OCI-LY1 (cell line): ENCODE measurements at regions not wholly inside any gene's neighbourhood (a gene's known extent, or its start where the extent isn't known, plus 50 kb on each side); places are given as distances from the start of the nearest gene placed in this dataset.

ENCODE experiments used
- H2AFZ ChIP-seq: fragments of 200-600 bp; sonication (generic), shearing (Covaris generic); 2 replicates; pipeline ENCODE4 v1.6.0; 2014; ENCODE audit warnings: antibody characterized with exemption, mild to moderate bottlenecking, low read length
- H3F3A ChIP-seq: fragments of 200-600 bp; sonication (generic), shearing (Covaris generic); 2 replicates; pipeline ENCODE4 v1.6.0; 2014; ENCODE audit warnings: mild to moderate bottlenecking, antibody characterized with exemption, low read length, moderate library complexity; ENCODE audit not compliant: insufficient read depth
- H3K27ac ChIP-seq: fragments of 200-600 bp; sonication (generic); 2 replicates; pipeline ENCODE4 v1.5.1; 2014; ENCODE audit warnings: low read length, mixed run types, mild to moderate bottlenecking, low read depth; ENCODE audit not compliant: poor library complexity, severe bottlenecking
- H3K27me3 ChIP-seq: fragments of 200-600 bp; sonication (generic); 2 replicates; pipeline ENCODE4 v1.6.0; 2014; ENCODE audit warnings: antibody characterized with exemption, mild to moderate bottlenecking, low read length, moderate library complexity; ENCODE audit not compliant: insufficient read depth
- H3K36me3 ChIP-seq: fragments of 200-600 bp; sonication (generic); 2 replicates; pipeline ENCODE4 v1.6.1; 2014; ENCODE audit warnings: mild to moderate bottlenecking, antibody characterized with exemption, low read length, moderate library complexity, mixed read lengths; ENCODE audit not compliant: insufficient read depth
- H3K4me1 ChIP-seq: fragments of 200-600 bp; sonication (generic); 2 replicates; pipeline ENCODE4 v1.5.1; 2014; ENCODE audit warnings: mild to moderate bottlenecking, low read length, moderate library complexity; ENCODE audit not compliant: insufficient read depth, severe bottlenecking
- H3K4me2 ChIP-seq: fragments of 200-600 bp; sonication (generic), shearing (Covaris generic); 2 replicates; pipeline ENCODE4 v1.6.1; 2014; ENCODE audit warnings: low read length
- H3K4me3 ChIP-seq: fragments of 200-600 bp; sonication (generic); 2 replicates; pipeline ENCODE4 v1.5.1; 2014; ENCODE audit warnings: low read length, low read depth, mild to moderate bottlenecking, mixed read lengths; ENCODE audit not compliant: poor library complexity, severe bottlenecking
- H3K79me2 ChIP-seq: fragments of 200-600 bp; shearing (Covaris generic); 2 replicates; pipeline ENCODE4 v1.6.1; 2016; ENCODE audit warnings: mixed run types, low read length, mixed read lengths; ENCODE audit not compliant: insufficient read depth
- H3K9ac ChIP-seq: fragments of 200-600 bp; sonication (generic), shearing (Covaris generic); 2 replicates; pipeline ENCODE4 v1.6.1; 2014; ENCODE audit warnings: mild to moderate bottlenecking, low read length, mixed read lengths
- H3K9me2 ChIP-seq: fragments of 200-600 bp; sonication (generic), shearing (Covaris generic); 2 replicates; pipeline ENCODE4 v1.6.1; 2014; ENCODE audit warnings: low read depth, mild to moderate bottlenecking, low read length, mixed read lengths
- H3K9me3 ChIP-seq: fragments of 200-600 bp; shearing (Covaris generic); 2 replicates; pipeline ENCODE4 v1.6.1; 2014; ENCODE audit warnings: low read length, mixed read lengths
- H4K20me1 ChIP-seq: fragments of 200-600 bp; sonication (generic), shearing (Covaris generic); 2 replicates; pipeline ENCODE4 v1.6.0; 2016; ENCODE audit warnings: mild to moderate bottlenecking, low read length; ENCODE audit not compliant: insufficient read depth
- CTCF ChIP-seq: fragments of 200-600 bp; sonication (generic), shearing (Covaris generic); IDR thresholded peaks from 2 replicates; pipeline ENCODE4 v1.5.1; 2017; ENCODE audit warnings: mild to moderate bottlenecking, antibody characterized with exemption, low read length, moderate library complexity, mixed read lengths
- EZH2 ChIP-seq: fragments of 200-600 bp; sonication (generic), shearing (Covaris generic); IDR thresholded peaks from 2 replicates; pipeline ENCODE4 v1.8.0; 2017; ENCODE audit warnings: borderline replicate concordance, mixed run types, mild to moderate bottlenecking, antibody characterized with exemption, low read length, moderate library complexity, mixed read lengths

- Histone ChIP-seq H2AFZ (no peak overlapping the region), H3K4me2 (no peak overlapping the region), H3K79me2 (no peaks in the 10 kb centered on the region), H3K9me2 (no peaks in the 10 kb centered on the region), H3K27ac (no peak overlapping the region), H3K4me3 (no peak overlapping the region), H3K9ac (no peak overlapping the region), H3K36me3 (no peaks in the 10 kb centered on the region), H3K27me3 (peaks cover 11% of the 10 kb centered on the region; the same call in 1 of the 2 replicates), H3F3A (no peaks in the 10 kb centered on the region), H4K20me1 (no peaks in the 10 kb centered on the region), H3K4me1 (no peaks in the 10 kb centered on the region), H3K9me3 (no peaks in the 10 kb centered on the region)
- no peak for TF ChIP-seq CTCF
- no peak for TF ChIP-seq EZH2
Observed at GRCh38 chr11:112316971-112317370, 56.3 kb upstream of the PLET1 start.

GRCh38 chr11:112318184-112318591 lies 57.5 kb upstream of the PLET1 start:
- no peak overlapping the region for H3K27ac ChIP-seq
- H3K9ac ChIP-seq = no peak overlapping the region

GRCh38 chr11:112318661-112319060 lies 58.0 kb upstream of the PLET1 start:
- Histone ChIP-seq H3K27me3 (no peaks in the 10 kb centered on the region; the same call in 1 of the 2 replicates), H3K4me1 (no peaks in the 10 kb centered on the region), H3K4me2 (no peak overlapping the region), H2AFZ (no peak overlapping the region), H3K9me2 (no peaks in the 10 kb centered on the region), H3F3A (no peaks in the 10 kb centered on the region), H3K79me2 (no peaks in the 10 kb centered on the region), H3K27ac (no peak overlapping the region), H3K36me3 (no peaks in the 10 kb centered on the region), H3K4me3 (no peak overlapping the region), H4K20me1 (no peaks in the 10 kb centered on the region), H3K9me3 (no peaks in the 10 kb centered on the region), H3K9ac (no peak overlapping the region)
- TF ChIP-seq CTCF = no peak
- no peak for TF ChIP-seq EZH2

More at GRCh38 chr11:112318184-112318591, 57.5 kb upstream of the PLET1 start:
- Histone ChIP-seq H3K4me1 (no peaks in the 10 kb centered on the region), H3K9me2 (no peaks in the 10 kb centered on the region), H3K79me2 (no peaks in the 10 kb centered on the region), H4K20me1 (no peaks in the 10 kb centered on the region), H3K36me3 (no peaks in the 10 kb centered on the region), H3F3A (no peaks in the 10 kb centered on the region), H3K4me3 (no peak overlapping the region), H2AFZ (no peak overlapping the region), H3K9me3 (no peaks in the 10 kb centered on the region), H3K4me2 (no peak overlapping the region), H3K27me3 (peaks cover 4% of the 10 kb centered on the region; the same call in 1 of the 2 replicates)
- TF ChIP-seq CTCF = no peak
- no peak for TF ChIP-seq EZH2
